ENCODE measurements at regions not wholly inside any gene's neighbourhood (a gene's known extent, or its start where the extent isn't known, plus 50 kb on each side); places are given as distances from the start of the nearest gene placed in this dataset.
A peak's percentile ranks its signal among the peaks of the same experiment; 100 is the strongest.

- DNase-seq, result no peak
- intact Hi-C loops (cut with DNase I), result no loop called here
Observed at GRCh38 chr4:17082186-17082585, 183.7 kb upstream of the LDB2 start.

GRCh38 chr4:17081179-17081578 lies 182.7 kb upstream of the LDB2 start:
- no peak for DNase-seq
- intact Hi-C loops (cut with DNase I), result no loop called here

GRCh38 chr4:17077105-17077504 lies 178.7 kb upstream of the LDB2 start:
- intact Hi-C loops (cut with DNase I), result no loop called here
- DNase-seq, result no peak

DNA sequence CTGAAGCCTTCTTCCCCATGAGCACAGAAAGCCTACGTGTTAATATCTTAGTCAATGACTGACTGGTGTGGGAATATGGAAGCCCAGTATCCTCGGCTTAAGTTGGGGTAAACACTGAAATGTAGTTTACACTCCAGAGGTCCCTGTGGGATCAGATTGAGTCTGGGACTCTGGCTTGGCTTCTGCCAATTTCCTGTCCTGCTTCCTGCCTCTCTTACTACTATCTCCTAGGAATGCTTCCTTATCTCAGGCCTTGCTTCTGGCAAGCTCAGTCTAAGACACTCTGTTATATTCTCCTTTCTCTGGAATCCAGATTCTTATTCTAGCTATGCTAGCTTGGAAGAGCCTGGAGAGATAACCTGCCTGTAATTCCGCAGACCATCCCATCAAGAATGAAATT lies 174.0 kb upstream of the LDB2 start:
- intact Hi-C loops (cut with DNase I), result no loop called here

GRCh38 chr4:17068891-17069290 lies 170.4 kb upstream of the LDB2 start:
- intact Hi-C loops (cut with DNase I), result no loop called here
- DNase-seq, result no peak

More for the DNA sequence above, 174.0 kb upstream of the LDB2 start:
- DNase-seq, result no peak

DNA sequence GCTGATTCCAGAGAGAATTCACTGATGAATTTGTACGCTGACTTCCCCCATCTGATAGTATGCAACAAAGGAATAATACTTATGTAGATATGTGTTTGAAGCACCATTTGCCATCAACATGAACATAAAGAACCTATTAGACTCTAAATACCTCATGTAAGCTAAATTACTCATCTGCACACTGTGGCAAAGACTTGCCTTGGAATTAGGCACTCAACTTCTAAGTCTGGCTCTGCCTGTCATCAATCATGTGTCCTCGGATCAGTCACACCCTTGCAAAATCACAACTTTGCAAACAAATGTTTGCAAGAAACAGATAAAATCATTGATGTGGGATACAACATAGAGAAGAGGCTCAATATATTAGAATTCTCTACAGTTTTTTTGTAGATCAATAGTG lies 169.9 kb upstream of the LDB2 start:
- intact Hi-C loops (cut with DNase I), result no loop called here
- DNase-seq, result no peak

DNA sequence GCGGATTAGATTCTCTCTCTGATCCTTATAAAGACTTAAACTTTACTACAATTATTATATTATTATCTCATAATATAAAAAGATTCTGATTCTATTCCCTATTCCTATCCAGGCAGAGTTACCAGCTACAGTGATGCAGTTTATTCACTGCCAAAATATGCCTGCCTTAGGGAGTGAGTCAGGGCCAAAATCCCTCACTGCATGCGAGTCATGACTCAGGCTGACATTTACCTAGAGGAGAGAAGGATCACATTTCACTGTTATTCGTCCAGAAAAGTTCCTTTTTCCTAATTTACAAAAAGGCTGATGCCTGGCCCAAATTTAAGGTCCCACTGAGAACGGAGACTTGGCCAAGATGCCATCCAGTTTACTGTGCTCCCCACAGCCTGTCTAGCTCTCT lies 168.5 kb upstream of the LDB2 start:
- DNase-seq, result no peak
- intact Hi-C loops (cut with DNase I), result no loop called here

GRCh38 chr4:17066236-17066635 lies 167.8 kb upstream of the LDB2 start:
- intact Hi-C loops (cut with DNase I), result no loop called here
- no peak for DNase-seq

DNA sequence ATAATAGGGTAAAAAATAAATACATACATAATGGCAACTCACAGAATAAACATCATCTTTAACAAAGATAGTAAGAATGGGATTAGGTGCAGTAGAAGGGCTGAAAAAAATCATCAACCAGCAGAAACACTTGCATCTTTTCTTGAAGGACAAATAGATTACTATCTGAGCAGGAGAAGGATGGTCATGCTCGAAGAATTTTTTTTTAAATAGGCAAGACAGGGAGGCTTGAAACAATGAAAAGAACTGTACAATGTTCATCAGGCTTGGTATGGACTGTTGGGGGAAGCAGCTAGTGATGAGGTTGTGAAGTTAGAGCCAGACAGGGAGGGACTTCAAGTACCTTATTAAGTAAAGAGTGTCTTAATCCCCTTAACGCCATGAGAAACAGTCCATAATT lies 167.4 kb upstream of the LDB2 start:
- no peak for DNase-seq
- intact Hi-C loops (cut with DNase I), result no loop called here

DNA sequence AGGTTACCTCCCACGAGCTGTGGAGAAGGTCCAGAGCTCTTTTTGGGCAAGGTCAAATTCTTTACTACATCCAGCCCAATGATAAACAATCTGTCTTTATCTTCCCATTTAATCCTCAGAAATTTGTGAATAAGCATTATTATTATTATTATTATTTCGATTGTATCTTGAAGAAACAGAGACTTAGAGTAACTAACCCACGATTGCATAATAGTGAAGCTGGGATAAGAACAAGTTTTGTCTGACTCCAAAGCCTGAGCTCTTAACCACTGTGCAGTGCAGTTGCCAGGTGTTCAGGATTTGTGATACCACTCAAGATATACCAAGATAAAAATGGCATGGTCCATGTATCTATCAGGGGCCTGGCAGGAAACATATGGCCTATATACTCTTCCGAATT lies 166.5 kb upstream of the LDB2 start:
- intact Hi-C loops (cut with DNase I), result no loop called here
- DNase-seq, result no peak

GRCh38 chr4:17063888-17064287 lies 165.4 kb upstream of the LDB2 start:
- intact Hi-C loops (cut with DNase I), result no loop called here
- DNase-seq, result no peak

DNA sequence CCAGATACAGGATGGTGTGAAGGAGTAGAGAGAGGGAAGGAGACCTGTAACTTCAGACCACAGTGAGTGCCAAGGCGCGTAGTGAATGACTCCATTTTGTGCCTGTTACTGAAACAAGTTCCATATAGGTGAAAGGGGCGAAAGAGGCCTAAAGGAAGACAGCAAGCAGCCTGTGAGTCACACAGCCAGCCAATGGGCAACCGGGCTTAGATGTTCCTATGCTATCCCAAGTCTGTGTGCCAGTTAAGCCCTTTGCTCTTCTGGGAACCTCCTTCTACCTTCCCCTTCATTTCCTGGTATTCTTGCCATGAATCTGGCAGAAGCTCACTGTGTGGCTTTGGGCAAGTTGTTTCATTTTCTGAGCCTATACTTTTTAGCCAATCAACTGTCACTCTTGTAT lies 161.8 kb upstream of the LDB2 start:
- intact Hi-C loops (cut with DNase I), result no loop called here
- no peak for DNase-seq

DNA sequence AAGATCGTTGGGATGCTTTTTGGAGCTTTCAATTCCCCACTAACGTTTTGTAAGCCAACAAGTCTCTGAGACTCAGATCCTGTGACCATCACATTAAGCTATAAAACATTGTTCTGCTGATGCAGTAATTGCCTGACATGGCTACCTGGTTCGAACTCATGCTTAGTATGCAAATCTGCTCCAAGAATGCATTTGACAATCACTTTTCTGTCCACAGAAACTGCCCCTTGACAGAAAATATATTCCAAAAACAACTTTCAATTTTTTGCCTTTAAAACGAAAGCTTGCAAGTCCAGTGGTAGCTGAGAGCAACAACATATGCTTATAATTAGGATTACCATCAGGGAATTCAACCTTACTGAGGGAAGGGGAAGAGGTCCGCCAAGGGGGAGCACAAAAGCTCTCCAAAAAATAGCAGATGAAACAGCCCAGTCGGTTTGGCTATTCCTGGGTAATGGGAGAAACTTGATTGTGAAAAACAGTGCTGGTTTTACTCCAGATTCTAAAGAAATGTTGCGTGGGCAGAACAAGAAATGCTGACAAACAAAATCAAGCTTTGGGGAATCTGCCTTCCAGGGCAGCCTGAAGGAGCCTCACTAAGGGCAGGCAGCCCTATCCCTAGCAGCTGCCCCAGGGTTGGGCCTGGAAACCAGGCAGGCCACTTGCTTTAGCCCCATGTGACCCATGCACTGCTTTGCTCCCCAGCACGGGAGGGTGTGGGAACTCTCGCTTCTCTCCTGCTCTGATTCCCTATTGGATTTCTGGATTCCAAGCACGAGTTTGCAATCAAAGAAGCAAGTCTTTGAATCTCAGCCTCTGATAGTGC lies 160.7 kb upstream of the LDB2 start:
- peak in 4 of 10 donors; percentile 14 to 74 (median 68) for DNase-seq
- intact Hi-C loops (cut with DNase I), result no loop called here

DNA sequence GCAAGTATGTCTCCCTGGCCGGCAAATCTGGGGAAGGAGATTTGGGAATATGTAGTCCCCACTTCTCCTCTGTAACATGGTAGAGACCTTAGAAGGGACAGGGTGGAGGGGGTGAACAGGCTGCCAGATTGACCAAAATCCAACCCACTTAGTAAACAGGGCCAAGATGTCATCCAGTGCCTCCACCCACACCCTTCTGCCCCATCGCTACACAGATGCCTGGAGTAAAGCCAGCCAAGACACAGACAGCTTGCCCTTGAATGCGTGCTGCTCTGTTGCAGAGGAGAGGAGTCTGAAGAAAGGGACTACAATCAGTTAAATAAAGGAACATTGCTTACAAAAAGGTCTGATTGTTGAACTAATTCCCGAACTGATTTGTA lies 160.1 kb upstream of the LDB2 start:
- peak in 4 of 10 donors; percentile 14 to 85 (median 52) for DNase-seq
- intact Hi-C loops (cut with DNase I), result no loop called here

DNA sequence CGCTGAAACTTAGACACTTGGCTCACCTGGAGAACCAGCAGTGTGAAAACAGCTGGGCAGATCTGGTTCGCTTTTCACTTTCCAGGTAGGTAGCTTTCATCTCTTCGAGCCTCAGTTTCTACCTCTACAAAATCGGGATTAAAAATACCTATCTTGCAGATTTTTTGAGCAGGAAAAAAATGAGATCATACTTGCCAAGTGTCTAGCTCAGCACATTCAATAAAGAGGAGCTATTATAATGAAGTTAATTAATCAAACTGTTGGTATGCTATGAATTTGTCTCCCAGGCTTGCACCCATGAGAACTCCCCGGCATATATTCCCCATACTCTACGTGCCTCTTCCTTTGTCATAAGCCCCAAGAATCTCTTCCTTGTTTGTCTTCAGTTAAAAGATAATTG lies 158.6 kb upstream of the LDB2 start:
- intact Hi-C loops (cut with DNase I), result no loop called here
- no peak for DNase-seq

DNA sequence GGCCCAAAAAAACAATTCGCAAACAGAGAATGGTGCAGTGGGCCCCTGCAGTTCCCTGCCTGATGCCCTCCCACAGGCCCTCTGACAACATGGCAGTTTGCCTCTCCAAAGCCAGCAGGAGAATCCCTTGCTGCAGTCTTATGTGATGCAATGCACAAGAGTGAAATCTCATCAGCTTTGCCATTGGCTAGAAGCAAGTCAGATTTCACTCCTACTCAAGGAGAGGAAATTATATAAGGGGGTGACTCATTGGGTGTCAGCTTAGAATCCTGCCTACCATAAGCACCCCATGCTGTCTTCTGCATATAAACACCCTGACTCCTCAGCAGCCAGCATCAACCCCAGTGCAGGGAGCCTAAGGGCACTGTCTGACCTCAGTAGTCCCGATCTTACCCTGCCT lies 157.3 kb upstream of the LDB2 start:
- DNase-seq, result peak in 8 of 10 donors; percentile 24 to 92 (median 55)
- intact Hi-C loops (cut with DNase I), result no loop called here

DNA sequence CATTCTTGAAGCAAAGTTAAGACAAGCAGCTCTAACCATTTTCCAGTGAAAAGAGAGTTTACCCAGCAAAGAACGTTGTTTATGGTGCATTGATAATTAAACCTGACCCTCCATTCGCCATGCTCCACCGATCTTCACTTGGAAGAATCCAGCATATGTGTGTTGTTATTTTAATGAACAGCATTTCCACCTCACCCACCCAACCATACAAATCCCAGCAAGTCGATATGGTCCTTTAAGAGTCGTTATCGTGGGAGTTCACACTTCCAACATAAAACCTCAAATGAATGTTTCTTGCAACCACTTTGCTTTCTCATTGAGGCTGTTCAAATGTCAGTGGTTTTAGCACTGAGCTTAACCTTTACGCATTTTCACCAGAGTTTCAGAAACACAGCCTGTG lies 147.4 kb upstream of the LDB2 start:
- intact Hi-C loops (cut with DNase I), result no loop called here
- DNase-seq, result no peak

GRCh38 chr4:17038510-17039176 lies 140.2 kb upstream of the LDB2 start:
- intact Hi-C loops (cut with DNase I), result no loop called here
- no peak for DNase-seq

- intact Hi-C loops (cut with DNase I), result no loop called here
- no peak for DNase-seq
Observed at GRCh38 chr4:17033768-17034181, 135.3 kb upstream of the LDB2 start.

DNA sequence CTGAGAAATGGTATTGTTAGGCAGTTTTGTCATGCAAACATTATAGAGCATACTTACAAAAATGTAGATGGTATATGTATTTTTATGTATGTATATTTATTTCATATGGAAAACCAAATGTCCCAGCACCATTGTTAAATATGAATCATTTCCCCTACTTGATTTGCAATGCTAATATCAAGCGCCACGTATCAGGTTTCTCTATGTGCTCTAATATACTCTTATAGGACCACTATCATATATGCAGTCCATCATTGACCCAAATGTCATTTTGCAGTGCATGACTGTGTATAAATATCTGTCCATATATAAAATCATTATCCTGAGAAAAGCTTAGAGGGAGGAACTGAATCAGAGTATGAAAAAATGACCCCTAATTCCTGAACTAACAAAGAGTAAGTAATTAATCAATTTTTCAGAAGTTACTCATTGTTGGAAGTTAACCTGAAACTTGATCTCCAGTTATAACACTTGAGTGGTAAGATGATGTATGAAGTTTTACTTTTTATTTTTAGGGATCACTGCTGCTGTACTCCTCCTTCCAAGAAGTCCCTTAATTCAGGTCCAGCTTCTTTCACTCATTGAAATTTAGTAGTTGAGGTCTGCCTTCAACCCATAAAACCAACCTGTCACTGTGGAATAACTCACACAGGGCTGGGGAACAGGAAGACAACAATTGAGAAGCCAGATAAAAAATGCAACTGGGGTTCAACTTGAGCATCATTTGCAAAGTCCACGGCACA lies 134.8 kb upstream of the LDB2 start:
- intact Hi-C loops (cut with DNase I), result no loop called here
- no peak for DNase-seq

GRCh38 chr4:17030543-17030942 lies 132.1 kb upstream of the LDB2 start:
- intact Hi-C loops (cut with DNase I), result no loop called here
- no peak for DNase-seq

GRCh38 chr4:17029964-17030363 lies 131.5 kb upstream of the LDB2 start:
- intact Hi-C loops (cut with DNase I), result no loop called here
- DNase-seq, result no peak

Data from posterior cingulate gyrus (tissue), 11 donors.